Stimulated activated CD4-positive, alpha-beta T cell treated with anti-CD3 and anti-CD28 coated beads, Interleukin-2, amount 100 ng/mL, for 48 hours (primary cell): ENCODE measurements at regions not wholly inside any gene's neighbourhood (a gene's known extent, or its start where the extent isn't known, plus 50 kb on each side); places are given as distances from the start of the nearest gene placed in this dataset.

Experiments used
- DNase-seq, 2 donors: peaks; one replicate each; pipeline ENCODE4 v3.0.0-alpha.2; 2020

DNA sequence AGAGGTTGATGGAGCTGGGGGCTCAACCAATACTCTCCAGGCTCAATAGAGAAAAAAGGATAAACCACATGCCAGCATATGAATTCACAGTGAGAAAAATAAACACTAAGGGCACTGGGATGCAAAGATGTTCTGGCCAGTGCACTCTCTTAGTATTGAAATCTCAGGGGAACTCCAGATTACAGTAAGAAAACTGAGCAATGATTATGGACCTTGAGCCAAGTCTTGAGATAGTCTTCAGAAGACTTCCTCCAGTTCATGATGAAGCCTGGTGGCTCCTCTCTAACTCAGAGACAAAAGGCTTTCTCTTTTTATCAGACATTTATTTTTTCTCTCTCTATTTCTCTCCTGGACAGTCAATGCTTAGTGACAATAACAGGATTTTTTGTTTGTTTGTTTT lies 139.8 kb upstream of the SPEF2 start:
- DNase-seq: no peak

DNA sequence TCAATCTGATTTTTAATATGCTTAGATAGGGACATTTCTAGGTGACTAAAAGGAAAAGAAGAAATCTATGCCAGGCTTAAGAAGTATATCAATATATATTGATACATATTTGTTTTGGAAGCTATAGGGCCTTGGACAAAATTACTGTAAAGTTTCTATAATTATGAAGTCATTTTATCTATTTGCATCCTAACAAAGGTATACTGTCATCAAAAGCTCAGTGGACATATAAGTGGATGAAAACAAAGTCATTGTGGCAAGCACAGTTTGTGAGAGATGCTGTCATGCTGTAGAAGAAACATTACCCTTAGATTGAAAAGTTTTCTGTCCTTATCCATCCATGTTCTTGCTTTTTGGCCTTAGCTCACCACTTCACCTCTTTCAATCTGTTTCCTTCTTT lies 140.3 kb upstream of the SPEF2 start:
- DNase-seq: no peak

DNA sequence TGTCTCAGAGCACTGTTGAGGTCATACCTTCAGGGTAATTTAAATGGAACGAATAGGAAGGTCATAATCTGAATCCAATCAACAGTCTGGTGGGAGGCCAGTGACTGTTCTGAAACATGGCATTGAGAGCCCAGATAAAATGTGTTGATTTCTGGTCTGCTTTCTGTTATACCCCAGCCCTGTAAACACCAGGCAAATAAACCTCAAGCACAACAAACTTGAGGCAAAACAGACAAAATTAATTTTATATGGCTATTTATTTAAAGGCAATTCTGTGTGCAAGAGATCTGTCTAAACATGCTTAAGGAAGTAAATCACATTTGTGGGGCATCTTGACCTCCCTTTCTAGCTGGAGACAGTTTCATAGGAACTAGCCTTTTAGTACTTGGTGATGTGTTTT lies 140.9 kb upstream of the SPEF2 start:
- no peak for DNase-seq

DNA sequence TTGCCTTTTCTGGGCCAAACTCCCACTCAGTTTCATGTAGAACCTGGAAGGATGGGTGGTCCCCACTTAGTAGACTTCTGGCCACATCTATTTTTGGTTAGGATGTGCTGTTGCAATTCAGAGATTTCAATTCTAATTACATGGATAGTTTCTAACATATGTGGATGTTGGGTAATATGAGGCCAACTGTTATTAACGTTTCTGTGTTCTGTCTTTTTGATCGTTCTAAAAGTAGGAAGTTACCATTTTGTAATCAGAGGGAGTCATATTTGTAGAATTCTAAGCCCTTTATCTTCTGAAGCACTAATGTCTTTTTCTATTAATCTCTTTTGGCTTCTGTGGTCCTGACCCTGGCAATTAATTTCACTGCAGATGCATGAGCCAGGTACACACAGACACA lies 141.6 kb upstream of the SPEF2 start:
- DNase-seq: no peak

DNA sequence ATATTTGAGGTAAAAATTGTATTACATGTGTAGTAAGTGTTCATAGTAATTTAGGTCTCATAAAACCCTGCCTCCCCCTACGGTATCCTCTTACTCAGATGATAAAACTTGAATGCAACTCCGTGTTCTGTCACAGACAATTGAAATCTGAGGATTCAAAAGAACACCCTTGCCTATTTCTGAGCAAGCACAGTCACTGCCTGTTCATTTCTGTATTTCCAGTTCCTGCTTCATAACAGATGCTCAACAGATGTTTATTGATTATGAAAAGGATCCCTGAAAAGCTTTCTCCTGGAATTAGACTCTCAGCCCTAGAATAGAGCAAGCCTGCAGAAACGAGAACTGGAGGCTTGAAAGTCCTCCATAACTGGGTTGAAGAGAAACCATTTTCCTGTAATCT lies 144.1 kb upstream of the SPEF2 start:
- no peak for DNase-seq

DNA sequence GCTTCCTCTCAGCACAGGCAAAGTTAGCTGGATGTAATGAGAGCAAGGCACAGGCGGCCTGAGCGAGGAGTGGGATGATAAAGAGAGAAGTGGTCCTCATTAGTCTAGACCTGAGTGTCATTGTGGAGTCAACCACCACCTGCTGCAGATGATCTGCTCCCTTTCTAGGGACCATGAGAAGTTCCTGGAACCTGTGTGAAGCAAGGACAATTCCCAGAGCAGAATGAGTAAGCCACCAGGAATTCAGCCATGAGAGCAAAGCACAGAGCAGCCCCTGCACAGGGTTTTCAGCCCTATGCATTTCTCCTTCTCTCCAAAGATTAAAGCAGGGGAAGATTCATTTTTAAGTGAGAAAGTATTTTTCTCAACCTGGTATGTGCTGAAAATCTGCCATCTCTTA lies 146.8 kb upstream of the SPEF2 start:
- DNase-seq: no peak

DNA sequence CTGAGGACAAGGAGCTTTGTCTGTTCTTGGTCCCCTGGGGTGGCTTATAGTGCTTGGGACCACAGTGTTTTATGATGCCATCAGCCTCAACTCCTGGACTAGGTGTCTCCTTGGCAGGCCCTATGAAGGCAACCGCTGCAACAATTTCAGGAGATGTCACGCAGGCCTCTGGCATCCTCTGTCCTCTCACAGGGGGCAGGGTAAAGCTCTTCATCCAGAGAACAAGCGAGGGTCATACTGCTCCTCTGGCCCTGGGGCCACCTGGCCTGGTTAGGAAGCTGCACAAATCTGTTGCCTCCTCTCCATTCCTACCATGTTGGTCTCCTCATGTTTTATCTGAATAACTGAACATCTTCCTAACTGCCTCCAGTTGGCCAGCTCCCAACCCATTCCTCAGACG lies 148.9 kb upstream of the SPEF2 start:
- no peak for DNase-seq

DNA sequence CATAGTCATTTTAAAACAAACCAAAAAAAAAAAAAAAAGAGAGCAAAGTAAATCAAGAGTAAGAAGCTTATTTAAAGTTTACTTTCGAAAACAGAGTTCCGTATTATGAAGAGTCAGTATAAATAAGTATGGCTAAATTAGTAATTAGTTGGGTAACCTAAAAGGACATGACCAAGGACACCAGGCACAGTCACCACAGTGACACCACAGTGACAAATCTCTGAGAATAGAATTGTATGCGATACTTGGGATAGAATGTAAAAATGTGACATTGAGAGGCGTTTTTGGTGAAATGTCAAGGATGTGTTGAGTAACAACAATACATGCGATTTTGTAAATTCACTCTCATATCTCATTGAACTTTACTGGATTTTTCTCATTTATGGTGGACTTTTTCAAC lies 150.9 kb upstream of the SPEF2 start:
- no peak for DNase-seq

DNA sequence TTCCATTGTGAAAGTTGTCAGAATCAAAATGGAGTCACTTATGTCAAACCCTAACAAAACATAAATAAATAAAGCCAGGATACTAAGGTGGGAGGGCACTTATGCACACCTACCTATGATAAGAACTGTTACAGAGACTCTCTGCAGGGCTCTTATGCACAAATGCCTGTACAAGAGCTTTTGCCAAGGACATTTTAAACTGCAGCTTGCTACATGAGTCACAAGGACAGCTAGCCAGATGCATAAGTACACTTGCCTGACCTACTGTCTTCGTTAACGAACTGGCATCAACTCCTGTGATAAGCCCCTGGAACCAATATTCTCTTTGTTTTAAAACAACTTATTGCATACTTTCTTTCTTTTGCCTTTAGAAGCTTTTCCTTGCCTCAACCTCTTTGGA lies 152.9 kb upstream of the SPEF2 start:
- DNase-seq: no peak

DNA sequence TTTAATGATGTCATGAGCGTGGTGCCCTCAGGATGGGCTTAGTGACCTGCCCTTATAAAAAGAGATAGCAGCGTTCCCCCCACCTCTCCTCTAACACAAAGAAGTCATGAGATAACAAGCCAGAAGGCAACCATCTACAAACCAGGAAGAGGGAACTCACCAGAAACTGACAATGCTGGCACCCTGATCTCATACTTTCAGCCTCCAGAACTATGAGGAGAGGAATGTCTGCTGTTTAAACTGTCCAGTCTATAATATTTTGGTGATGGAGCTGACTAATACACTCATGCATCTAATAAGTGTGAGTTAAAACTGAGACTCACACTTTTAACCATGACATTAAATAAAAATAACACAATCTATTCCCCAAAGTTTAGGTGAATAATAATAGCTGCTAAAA lies 156.1 kb upstream of the SPEF2 start:
- no peak for DNase-seq

DNA sequence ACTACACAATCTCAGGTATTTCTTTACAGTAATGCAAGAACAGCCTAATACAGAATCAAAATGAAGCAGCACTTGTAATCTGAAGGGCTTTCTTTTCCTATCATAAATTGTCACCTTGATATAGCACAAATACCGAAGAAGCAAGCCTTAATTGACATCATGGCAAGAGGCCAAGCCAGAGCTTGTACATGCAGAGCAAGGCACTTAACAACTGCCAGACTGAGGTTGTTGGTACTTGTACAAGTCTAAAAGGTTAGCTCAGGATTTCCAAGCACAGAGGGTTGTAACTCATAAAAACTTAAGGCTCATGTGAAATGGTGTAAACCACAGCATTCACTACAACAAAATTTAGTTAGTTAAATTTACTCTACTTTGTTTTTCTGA lies 158.8 kb upstream of the SPEF2 start:
- DNase-seq: no peak

DNA sequence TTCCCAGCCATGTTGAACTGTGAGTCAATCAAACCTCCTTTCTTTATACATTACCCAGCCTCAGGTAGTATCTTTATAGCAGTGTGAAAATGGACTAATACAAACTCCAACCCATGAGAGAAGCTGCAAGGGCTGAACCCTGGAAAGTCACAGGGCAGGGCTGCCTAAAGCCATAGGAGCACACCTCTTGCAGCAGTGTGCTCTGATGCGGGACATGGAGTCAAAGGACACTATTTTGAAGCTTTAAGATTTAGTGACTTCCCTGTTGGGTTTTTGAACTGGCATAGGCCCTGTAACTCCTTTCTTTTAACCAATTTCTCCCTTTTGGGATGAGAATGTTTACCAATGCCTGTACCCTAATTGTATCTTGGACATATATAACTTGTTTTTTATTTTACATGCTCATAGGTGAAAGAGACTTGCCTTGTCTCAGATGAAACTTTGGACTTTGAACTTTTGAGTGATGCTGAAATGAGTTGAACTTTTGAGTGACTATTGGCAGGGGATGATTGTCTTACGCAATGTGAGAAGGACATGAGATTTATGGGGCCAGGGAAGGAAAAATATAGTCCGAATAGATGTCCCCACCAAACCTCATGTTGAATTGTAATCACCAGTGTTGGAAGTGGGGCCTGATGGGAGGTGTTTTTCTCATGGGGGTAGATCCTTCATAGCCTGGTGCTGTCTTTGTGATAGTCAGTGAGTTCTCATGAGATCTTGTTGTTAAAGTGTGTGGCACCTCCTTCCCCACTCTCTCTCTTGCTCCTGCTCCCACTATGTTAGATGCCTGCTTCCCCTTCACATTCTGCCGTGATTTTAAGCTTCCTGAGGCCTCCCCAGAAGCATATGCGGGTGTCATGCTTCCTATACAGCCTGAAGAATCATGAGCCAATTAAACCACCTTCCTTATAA lies 159.5 kb upstream of the SPEF2 start:
- no peak for DNase-seq

DNA sequence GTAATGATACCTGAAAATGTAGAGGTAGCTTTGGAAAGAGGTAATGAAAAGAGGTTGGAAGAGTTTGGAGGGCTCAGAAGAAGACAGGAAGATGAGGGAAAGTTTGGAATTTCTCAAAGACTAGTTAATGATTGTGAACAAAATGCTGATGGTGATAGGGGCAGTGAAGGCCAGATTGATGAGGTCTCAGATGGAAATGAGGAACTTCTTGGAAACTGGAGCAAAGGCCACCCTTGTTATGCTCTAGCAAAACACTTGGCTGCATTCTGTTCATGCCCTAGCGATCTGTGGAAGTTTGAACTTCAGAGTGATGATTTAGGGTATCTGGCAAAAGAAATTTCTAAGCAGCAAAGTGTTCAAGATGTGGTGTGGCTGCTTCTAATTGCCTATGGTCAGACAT lies 161.2 kb upstream of the SPEF2 start:
- no peak for DNase-seq

DNA sequence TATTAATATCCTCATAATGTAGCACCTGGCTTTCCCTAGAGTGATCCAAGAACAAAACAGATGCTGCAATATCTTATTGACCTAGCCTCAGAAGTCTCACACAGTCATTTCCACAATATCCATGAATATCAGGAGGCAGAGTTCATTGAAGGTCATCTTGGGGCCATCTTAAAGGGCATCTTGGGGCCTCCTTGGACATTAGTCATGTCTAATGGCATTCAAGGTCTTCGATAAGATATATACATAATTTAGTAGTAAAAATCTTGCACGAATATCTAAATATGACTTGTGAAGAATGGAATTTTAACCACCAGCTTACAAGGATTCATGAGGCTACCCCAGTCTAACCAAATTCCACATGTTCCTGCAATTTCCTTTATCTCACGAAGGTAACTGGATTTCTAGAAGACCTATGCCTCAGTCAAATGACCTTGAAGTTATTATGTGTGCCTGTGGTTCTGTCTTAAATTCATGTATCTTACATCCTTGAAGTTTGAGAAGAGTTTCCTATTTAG lies 163.6 kb upstream of the SPEF2 start:
- no peak for DNase-seq

DNA sequence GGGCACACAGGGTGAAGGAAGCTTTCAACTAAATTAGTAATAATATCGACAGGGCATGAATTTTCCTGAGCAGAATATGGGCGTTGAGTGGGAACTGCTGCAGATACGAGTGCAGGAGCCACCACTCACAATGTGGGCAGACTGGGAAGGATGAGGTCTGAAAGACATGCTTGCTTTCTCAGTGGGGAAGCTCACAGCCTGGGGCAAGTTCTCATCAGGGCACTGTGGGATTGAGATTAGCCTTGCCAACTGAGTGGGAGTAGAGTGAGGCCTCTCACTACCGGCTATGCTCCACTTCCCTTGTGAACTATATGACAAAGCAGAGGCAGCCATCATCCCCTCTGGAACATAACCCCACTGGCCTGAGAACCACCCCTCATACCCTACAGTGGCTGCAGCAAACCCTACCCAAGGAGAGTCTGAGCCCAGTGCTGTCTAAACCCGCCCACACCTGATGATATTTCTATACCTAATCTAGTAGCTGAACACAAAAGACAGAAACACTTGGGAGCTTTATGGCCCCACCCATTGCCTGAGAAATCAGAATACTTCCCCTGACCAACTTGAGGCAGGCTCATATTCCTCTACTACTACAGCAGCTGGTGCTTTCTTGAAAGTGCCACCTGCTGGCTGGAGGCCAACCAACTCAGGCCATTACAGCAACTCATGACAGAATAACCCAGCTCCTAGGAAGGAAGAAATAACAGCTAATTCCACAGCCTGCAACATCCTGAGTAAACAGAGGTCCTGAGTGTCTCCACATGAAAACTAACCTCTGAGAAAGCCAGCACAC lies 173.7 kb upstream of the SPEF2 start:
- DNase-seq: no peak

DNA sequence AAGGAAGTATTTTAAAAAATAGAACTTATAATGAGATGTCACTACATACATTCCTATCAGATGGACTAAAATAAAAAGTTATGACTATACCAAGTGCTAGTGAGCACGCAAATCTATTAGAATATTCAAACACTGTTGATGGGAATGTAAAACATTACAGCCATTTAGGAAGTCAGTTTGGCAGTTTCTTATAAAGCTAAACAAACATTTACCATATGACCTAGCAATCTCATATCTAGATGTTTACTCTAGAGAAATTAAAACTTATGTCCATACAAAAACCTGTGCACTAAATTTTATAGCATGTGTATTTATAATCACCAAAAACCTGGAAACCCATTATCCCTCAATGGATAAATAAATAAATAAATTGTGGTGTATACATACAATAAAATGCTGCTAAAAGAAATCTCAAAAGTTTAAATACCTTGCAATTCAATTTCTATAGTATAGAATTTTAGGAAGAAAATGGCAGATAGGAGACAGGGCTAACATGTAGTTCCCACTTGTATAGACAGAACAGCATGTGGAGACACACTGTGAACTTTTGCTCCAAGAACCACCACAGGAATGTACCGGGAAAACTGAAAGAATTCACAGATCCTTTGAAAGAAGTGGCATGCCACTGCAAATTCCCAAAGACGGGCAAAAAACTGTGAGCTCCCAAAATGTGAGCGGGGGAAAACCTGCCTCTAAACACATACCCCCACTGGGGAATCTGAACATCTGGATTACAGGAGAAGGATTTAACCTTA lies 174.6 kb upstream of the SPEF2 start:
- no peak for DNase-seq

DNA sequence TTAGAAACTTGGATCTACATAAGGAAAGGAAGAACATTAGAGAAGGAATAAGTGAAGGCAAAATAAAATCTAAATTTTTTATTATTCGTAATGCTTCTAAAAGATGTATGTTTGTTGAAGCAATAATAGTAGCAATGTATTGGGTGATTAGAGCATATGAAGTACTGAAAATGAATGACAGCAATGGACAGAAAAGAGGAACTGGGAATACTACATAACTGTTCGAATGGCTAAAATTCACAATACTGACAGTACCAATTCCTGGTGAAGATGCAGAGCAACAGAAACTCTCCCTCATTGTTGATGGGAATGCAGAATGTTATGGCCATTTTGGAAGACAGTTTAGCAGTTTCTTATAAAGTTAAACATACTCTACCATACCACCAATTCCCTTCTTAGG lies 177.3 kb upstream of the SPEF2 start:
- no peak for DNase-seq

DNA sequence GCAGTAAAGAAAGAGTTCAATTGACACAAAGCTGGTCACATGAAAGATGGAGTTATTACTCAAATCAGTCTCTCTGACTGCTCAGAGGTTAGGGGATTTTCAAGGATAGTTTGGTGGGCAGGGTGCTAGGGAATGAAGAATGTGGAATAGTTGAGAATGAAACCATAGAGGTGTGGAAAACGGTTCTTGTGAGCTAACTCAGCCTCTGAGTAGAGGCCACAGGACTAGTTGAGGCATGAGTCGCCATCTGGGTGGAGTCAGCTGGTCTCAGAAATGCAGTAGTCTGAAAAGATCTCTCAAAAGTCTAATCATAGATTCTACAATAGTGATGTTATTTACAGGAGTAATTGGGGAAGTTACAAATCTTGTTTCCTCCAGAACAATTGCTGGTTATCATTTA lies 178.9 kb upstream of the SPEF2 start:
- no peak for DNase-seq

DNA sequence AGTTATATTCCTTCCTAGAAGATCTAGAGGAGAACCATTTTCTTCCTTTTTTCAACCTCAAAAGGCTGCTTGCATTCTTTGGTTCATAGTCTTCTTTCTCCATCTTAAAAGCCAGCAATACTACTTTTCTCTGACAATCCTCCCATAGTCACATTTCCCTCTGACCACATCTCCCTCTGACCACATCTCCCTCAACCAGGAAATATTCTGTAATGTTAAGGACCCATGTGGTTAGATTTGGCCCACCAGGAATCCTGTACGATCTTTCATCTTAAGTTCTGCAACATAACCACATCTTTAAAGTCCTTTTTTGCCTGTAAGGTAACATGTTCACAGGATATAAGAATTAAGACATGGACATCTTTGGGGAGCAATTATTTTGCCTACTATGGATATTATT lies 179.4 kb upstream of the SPEF2 start:
- no peak for DNase-seq

DNA sequence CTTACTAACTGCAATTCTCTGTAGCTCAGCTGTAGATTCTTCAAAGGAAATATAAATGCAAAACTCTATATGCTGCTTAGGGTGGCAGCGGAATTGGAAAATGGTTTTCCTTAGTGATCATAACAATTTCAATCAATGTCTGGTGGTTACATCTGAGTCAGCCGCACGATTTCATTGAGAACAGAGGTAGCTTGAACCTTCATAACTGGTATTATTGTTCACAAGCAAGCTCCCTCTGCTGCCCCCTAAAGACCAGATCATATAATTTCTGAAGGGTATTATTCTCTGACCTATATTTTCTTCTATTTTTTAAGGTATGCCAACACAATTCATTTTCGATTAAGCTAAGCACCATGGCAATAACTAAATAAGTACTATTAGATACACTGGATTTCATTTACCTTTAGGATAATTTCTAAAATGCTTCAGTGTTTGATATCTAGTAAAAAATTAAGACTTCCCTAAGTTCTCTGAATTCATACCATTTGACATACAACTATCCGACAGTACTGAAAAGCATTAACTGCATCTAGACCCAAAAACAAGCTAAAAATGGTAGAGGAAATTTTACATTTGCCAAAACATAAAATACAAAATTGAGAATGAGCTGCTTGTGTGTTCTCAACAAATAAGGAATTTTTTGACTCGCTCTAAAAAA lies 181.1 kb upstream of the SPEF2 start:
- no peak for DNase-seq

DNA sequence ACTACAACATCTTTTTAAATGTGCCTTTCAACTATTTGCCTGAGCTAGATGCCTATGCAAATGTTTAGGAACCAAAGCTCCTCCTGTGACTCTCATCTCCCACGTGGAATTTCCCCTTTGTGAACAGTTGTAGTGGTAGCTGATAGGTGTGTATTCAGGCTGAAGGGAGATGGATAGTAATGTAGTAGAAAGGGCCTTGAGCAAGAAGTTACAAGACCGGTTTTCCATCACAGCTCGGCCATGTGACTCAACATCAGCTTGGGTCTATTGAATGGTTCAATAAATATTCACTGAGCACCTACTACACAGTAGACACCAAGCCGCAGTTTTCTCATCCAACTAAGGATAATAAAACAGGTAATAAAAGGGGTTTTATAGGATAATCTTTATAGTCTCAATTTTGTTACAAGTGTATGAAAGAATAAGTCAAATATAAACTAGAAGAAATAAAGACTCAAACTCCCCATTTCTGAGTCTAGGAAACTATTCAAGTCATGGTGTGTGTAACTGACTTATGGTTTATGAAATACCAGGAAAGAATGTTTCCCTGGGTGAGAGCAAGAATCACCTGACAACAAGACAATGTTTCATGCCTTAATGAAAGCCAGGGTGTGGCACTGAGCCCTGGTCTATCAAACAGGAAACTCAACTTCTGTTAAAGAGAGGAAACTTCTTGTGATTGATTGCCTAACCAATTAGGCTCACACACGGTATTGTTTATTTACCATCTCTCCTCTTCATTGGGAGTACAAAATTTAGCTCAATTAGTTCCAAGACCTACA lies 187.1 kb upstream of the SPEF2 start:
- DNase-seq: no peak

DNA sequence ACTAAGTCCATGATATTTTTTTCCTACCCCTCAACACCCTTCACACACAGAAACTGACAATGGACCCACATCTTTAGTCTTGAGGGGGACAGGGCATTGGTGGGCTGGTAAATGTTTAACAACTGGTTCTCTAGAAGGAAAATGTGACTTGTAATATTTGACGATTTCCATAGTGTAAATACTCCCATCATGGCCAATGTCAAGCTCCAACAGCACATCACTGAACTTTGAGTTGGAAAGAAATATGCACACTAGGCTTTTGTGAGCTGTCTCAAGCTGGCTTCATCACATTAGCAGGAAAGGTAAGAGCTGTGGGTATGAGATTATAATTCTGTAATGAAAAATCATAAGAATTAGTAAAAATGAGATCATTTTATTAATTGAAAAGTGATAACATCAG lies 189.9 kb upstream of the PRLR start:
- no peak for DNase-seq
